ENCODE measurements at regions not wholly inside any gene's neighbourhood (a gene's known extent, or its start where the extent isn't known, plus 50 kb on each side); places are given as distances from the start of the nearest gene placed in this dataset.
A peak's percentile ranks its signal among the peaks of the same experiment; 100 is the strongest.

- Histone ChIP-seq H3K9me3 (replicated peaks; ENCODE audit: control insufficient read depth, insufficient read depth, low read length) (no peaks in the 10 kb centered on the region), H4K20me1 (replicated peaks; ENCODE audit: control insufficient read depth, extremely low read depth, insufficient read depth, low read length) (no peaks in the 10 kb centered on the region), H2AFZ (ENCODE audit: low read depth, low read length) (no peak overlapping the region), H3K4me2 (ENCODE audit: insufficient read depth, low read length) (peak overlapping the region; percentile 3), H3K79me2 (ENCODE audit: control insufficient read depth, insufficient read depth, low read length) (no peaks in the 10 kb centered on the region), H3K4me3 (replicated peaks in 1 of 3; ENCODE audit: insufficient read depth in 1 of 3, low read depth in 1 of 3, low read length in 3 of 3) (no peak overlapping the region), H3K9me1 (replicated peaks; ENCODE audit: control insufficient read depth, extremely low read depth, insufficient read depth, low read length) (no peaks in the 10 kb centered on the region), H3K27me3 (ENCODE audit: control insufficient read depth in 2 of 2, insufficient read depth in 2 of 2, low read length in 2 of 2) (no peaks in the 10 kb centered on the region), H3K4me1 (ENCODE audit: control insufficient read depth, extremely low read depth, insufficient read depth, low read length) (peaks cover 16% of the 10 kb centered on the region), H3K27ac (ENCODE audit: insufficient read depth, low read depth, low read length) (no peak overlapping the region), H3K36me3 (ENCODE audit: control insufficient read depth in 2 of 2, extremely low read depth in 1 of 2, insufficient read depth in 2 of 2, low read length in 2 of 2) (no peaks in the 10 kb centered on the region), H3K9ac (replicated peaks; ENCODE audit: extremely low read depth, insufficient read depth, low read length) (no peak overlapping the region)
- DNase-seq (ENCODE audit: low read depth, low spot score) = peak; percentile 78
- TF ChIP-seq EZH2 (IDR thresholded peaks at IDR 0.05; ENCODE audit: borderline replicate concordance, low read depth, low read length, severe bottlenecking) (no peak), GATA2 (IDR thresholded peaks at IDR 0.05; ENCODE audit: insufficient read depth, insufficient read length, low read depth, low read length) (peak; percentile 76), POLR2AphosphoS5 (IDR thresholded peaks at IDR 0.05; ENCODE audit: insufficient read depth, low read depth, low read length) (no peak), FOS (IDR thresholded peaks at IDR 0.05; ENCODE audit: borderline replicate concordance, insufficient read depth, low read length) (peak; percentile 72), JUN (IDR thresholded peaks at IDR 0.05; ENCODE audit: borderline replicate concordance, insufficient read depth, insufficient read length, low read depth) (peak; percentile 89), POLR2A (IDR thresholded peaks at IDR 0.05; ENCODE audit: low read depth, low read length) (no peak), MAX (IDR thresholded peaks at IDR 0.05; ENCODE audit: insufficient read depth, insufficient read length) (no peak)
- intact Hi-C loops (cut with micrococcal nuclease) (loop anchor here (5.0 kb wide), 1 partner anchor 115 kb away; no protein-coding TSS in a partner anchor), dilution Hi-C loops (cut with MboI; ENCODE audit: extremely low pct_ligation_motif_present, low sequenced_read_pairs) (no loop called here)
- peak; percentile 91 for FAIRE-seq
- no TSS peak for BruUV-seq (replicated peaks)
- CTCF ChIA-PET = interaction anchor here (0.6 to 1.6 kb wide), 7 partner anchors 10 to 226 kb away, joined by 3 to 7 read pairs (median 3); no protein-coding TSS in a partner anchor
- POLR2A ChIA-PET = no interaction called here
These were observed 243.8 kb upstream of the LDB2 start for GRCh38 chr4:17142232-17142711.

- dilution Hi-C loops (cut with MboI; ENCODE audit: extremely low pct_ligation_motif_present, low sequenced_read_pairs) = no loop called here
- TF ChIP-seq GATA2 (IDR thresholded peaks at IDR 0.05; ENCODE audit: insufficient read depth, insufficient read length, low read depth, low read length) = no peak
- TF ChIP-seq MAX (IDR thresholded peaks at IDR 0.05; ENCODE audit: insufficient read depth, insufficient read length) = no peak
- no peak for TF ChIP-seq FOS (IDR thresholded peaks at IDR 0.05; ENCODE audit: borderline replicate concordance, insufficient read depth, low read length)
- no peak for TF ChIP-seq POLR2A (IDR thresholded peaks at IDR 0.05; ENCODE audit: low read depth, low read length)
- TF ChIP-seq MYC (IDR thresholded peaks at IDR 0.05; ENCODE audit: low read depth, low read length) = no peak
- no peak for TF ChIP-seq JUN (IDR thresholded peaks at IDR 0.05; ENCODE audit: borderline replicate concordance, insufficient read depth, insufficient read length, low read depth)
- TF ChIP-seq POLR2AphosphoS5 (IDR thresholded peaks at IDR 0.05; ENCODE audit: insufficient read depth, low read depth, low read length) = no peak
- TF ChIP-seq EZH2 (IDR thresholded peaks at IDR 0.05; ENCODE audit: borderline replicate concordance, low read depth, low read length, severe bottlenecking) = no peak
- TF ChIP-seq, protein P1, sequence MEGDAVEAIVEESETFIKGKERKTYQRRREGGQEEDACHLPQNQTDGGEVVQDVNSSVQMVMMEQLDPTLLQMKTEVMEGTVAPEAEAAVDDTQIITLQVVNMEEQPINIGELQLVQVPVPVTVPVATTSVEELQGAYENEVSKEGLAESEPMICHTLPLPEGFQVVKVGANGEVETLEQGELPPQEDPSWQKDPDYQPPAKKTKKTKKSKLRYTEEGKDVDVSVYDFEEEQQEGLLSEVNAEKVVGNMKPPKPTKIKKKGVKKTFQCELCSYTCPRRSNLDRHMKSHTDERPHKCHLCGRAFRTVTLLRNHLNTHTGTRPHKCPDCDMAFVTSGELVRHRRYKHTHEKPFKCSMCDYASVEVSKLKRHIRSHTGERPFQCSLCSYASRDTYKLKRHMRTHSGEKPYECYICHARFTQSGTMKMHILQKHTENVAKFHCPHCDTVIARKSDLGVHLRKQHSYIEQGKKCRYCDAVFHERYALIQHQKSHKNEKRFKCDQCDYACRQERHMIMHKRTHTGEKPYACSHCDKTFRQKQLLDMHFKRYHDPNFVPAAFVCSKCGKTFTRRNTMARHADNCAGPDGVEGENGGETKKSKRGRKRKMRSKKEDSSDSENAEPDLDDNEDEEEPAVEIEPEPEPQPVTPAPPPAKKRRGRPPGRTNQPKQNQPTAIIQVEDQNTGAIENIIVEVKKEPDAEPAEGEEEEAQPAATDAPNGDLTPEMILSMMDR (IDR thresholded peaks at IDR 0.05; ENCODE audit: extremely low read depth in 1 of 2, insufficient read depth in 1 of 2, low read depth in 1 of 2, low read length in 2 of 2) = no peak
These were observed 240.4 kb upstream of the LDB2 start for GRCh38 chr4:17138847-17139246.

More at GRCh38 chr4:17138847-17139246, 240.4 kb upstream of the LDB2 start:
- H3K4me1 ChIP-seq (ENCODE audit: control insufficient read depth, extremely low read depth, insufficient read depth, low read length) = peaks cover 16% of the 10 kb centered on the region
- H3K9me1 ChIP-seq (replicated peaks; ENCODE audit: control insufficient read depth, extremely low read depth, insufficient read depth, low read length) = no peaks in the 10 kb centered on the region
- H3K79me2 ChIP-seq (ENCODE audit: control insufficient read depth, insufficient read depth, low read length) = no peaks in the 10 kb centered on the region
- no peaks in the 10 kb centered on the region for H3K36me3 ChIP-seq (ENCODE audit: control insufficient read depth in 2 of 2, extremely low read depth in 1 of 2, insufficient read depth in 2 of 2, low read length in 2 of 2)
- H3K4me3 ChIP-seq (replicated peaks in 1 of 3; ENCODE audit: insufficient read depth in 1 of 3, low read depth in 1 of 3, low read length in 3 of 3) = no peak overlapping the region
- no peak overlapping the region for H3K4me2 ChIP-seq (ENCODE audit: insufficient read depth, low read length)
- no peaks in the 10 kb centered on the region for H4K20me1 ChIP-seq (replicated peaks; ENCODE audit: control insufficient read depth, extremely low read depth, insufficient read depth, low read length)
- no peak for DNase-seq (ENCODE audit: low read depth, low spot score)
- H3K9me3 ChIP-seq (replicated peaks; ENCODE audit: control insufficient read depth, insufficient read depth, low read length) = no peaks in the 10 kb centered on the region
- H3K27me3 ChIP-seq (ENCODE audit: control insufficient read depth in 2 of 2, insufficient read depth in 2 of 2, low read length in 2 of 2) = no peaks in the 10 kb centered on the region
- POLR2A ChIA-PET = no interaction called here
- H3K27ac ChIP-seq (ENCODE audit: insufficient read depth, low read depth, low read length) = no peak overlapping the region
- H3K9ac ChIP-seq (replicated peaks; ENCODE audit: extremely low read depth, insufficient read depth, low read length) = no peak overlapping the region
- BruUV-seq (replicated peaks) = no TSS peak
- CTCF ChIA-PET = no interaction called here
- intact Hi-C loops (cut with micrococcal nuclease) = no loop called here
- FAIRE-seq = no peak
- H2AFZ ChIP-seq (ENCODE audit: low read depth, low read length) = no peak overlapping the region
